HG02763 (cell line): ENCODE measurements at regions not wholly inside any gene's neighbourhood (a gene's known extent, or its start where the extent isn't known, plus 50 kb on each side); places are given as distances from the start of the nearest gene placed in this dataset.

Source experiments
- ATAC-seq: cut with Tn5 transposase; IDR thresholded peaks from one replicate; pipeline ENCODE4 v1.9.1; 2021; ENCODE audit warnings: mild to moderate bottlenecking, moderate library complexity; ENCODE audit not compliant: unreplicated experiment

DNA sequence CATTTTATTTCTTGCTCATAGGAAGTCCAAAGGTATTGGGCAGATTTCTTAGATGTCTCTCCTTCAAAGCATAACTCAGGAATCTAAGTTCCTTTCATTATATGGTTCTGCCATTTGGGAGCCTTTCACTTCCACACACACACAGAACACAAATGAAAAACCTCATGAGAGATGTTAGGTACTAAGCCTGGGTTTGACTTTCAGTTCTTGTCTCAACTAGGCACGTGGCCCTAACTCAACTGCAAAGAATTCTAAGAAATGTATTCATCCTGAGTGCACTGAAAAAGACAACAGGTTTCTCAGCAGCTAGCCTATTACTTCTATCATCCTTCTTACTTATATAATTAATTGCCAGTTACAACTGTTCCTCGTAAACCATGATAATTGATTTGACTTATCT lies 190.0 kb upstream of the SAMSN1 start:
- peak; percentile 80 for ATAC-seq

DNA sequence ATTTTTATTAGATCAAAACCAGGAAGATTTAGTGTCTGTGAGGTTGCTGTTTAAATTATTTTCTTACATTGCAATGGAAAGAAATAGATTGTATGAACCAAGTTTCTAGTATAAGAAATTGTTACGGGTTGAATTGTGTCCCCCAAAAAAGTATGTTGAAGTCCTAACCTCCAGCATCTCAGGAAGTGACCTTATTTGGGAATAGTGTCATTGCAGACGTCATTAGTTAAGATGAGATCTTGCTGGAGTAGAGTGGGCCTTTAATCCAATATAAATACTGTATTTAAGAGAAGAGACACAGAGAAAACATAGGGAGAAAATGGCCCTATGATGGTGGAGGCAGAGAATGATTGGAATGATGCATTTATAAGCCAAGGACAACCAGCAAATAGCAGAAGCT lies 188.7 kb upstream of the SAMSN1 start:
- no peak for ATAC-seq

DNA sequence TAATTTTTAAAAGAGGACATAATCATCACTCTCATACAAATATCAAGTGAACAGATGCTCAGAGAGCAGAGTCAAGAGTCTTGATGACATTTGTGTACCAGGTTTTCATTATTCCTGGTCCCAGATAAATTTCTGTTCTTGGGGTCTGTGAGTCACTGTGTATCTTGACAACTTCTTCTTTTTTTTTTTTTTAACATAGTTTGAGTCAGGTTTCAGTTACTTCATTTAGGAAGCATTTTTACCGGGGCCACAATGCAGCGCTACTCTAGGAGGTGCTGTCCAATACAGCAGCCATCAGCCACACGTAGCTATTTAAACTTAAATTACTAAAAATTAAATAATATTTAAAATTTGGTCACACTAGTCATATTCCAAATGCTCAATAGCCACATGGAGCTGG lies 188.1 kb upstream of the SAMSN1 start:
- no peak for ATAC-seq

DNA sequence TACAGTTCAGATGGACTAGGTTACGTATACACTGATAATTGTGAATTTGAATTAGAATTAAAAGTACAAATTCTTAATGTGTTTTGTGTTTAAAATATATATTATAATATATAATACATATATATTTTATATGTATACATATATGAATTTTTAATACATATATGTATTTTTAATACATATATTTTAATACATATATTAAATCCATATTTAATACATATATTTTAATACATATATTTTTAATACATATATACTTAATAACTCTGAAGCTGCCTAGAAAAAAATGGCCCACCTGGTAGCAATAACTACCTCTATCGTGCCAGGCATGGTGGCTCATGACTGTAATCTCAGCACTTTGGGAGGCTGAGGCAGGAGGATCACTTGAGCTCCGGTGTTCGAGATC lies 179.1 kb upstream of the SAMSN1 start:
- ATAC-seq = no peak

DNA sequence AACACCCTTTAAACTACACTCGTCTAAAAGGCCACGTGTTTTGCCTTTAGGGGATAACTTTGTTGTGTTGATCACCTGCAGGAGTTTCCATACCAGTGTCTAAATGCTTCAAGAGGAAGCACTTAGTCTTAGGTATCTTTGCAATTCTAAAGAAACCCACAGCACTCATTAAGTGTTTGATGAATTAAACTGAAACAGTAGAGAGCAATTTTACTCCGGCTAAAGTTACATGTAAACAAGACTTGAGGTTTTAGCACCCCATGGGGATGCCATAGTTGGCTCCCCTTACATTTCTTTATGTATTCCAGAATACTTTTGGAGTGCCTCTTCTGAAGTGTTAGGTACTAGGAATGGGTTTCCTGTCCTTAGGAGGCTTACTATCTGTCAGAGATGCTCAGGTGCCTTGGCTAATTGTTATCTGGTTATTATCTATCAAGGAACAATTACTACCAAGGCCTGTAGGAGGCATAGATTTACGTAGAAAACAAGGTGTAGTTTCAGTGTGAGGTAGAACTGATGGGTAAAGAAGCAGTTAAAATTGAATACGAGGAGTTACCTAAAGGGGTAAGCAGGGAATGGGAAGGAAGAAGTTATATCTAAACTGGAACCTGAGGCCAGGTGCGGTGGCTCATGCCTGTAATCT lies 176.8 kb upstream of the SAMSN1 start:
- no peak for ATAC-seq

DNA sequence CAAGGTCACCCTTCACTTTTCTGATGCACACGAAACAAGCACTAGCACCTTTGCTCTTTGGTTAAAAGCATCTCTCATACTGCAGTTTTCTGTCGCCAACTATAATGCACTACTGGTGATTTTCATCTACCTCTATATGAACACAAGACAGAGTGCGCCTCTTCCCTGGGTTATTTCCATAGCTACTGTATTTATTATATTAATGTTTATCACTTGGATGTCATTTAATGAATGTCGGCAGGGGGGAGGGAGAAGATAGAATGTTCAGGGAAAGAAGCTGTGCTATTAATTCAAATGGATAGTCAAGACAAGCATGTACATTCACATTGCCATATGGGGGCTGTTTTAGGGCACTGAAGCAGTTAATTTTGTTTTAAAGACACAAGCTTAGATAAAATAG lies 174.1 kb upstream of the SAMSN1 start:
- no peak for ATAC-seq

DNA sequence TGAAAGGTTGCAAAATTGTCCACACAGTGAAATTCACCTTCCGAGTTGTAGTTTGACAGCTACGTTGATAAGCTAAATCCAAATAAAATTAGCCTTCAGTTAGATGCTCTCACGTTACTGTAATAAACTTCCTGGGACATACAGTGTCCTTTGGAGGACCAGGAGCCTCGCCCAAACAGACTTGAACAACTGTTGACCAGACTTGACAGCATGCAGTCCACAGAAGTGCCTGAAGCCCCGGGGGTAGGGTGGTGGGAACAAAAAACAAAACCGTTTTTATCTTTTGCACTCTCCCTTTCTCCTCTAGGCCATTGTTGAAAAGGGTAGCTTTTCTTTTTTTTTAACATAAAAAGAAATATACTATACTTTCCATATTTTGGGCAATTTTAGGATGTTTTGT lies 172.8 kb upstream of the SAMSN1 start:
- ATAC-seq = no peak

DNA sequence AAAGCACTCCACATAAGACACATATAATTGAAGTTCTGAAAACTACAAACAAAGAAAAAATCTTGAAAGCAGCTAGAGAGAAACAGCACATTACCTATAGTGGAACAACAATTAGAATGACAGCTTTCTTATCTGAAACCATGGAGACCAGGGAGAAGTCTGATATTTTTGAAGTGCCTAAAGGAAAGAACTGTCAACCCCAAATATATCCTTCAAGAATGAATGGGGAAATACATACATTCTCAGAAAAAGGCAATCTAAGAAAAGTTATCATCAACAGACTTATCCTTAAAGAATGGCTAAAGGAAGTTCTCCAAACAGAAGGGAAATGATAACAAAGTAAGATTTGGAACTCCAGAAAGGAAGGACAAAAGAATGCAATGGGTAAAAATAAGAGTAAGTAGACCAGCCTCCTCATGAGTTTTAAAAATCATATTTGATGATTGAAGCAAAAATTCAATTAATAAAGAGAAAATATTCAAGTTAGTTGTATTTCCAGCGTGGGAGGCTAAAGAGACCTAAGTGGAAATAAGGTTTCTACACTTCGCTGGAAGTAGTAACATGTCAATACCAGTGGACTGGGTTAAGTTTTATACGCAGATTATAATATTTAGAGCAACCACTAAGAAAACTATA lies 170.8 kb upstream of the SAMSN1 start:
- ATAC-seq = no peak

DNA sequence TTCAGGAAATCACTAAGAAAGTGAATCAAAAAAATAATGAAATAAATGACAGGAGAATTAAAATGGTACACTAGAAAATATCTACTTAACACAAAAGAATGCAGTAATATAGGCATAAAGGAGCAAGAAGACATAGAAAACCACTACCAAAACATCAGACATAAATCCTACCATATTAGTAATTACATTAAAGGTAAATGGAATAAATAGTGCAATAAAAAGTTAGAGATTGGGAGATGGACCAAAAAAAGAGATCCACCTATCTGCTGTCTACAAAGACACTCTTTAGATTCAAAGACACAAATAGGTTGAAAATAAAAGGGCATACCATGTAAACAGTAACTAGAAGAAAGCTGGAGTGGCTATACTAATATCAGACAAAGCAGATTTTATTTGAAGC lies 167.0 kb upstream of the SAMSN1 start:
- ATAC-seq = no peak

DNA sequence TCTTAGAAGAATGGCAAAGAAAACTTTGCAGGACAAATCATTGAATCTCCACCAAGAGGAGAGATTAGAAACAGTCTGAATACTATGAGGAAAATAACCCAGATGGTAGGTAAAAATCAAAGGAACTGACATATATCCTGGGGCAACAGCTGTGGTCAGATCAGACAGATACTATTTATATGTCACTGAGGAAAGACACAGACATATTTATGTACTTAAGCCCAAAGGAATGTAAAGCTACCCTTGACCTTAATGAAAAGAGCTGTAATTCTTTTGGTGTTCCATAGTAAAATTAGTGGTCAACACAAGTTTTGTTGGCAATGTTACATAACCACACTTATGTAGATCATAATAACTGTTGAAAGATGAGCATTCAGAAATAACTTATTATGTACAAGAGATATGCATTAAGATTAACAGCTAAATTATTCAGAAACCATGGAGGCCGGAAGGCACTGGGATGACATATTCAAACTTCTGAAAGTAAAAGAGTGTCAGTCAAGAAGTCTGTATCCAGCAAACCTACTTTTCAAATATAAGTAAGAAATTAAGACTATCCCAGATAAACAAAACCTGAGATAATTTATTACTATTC lies 166.1 kb upstream of the SAMSN1 start:
- ATAC-seq = no peak

DNA sequence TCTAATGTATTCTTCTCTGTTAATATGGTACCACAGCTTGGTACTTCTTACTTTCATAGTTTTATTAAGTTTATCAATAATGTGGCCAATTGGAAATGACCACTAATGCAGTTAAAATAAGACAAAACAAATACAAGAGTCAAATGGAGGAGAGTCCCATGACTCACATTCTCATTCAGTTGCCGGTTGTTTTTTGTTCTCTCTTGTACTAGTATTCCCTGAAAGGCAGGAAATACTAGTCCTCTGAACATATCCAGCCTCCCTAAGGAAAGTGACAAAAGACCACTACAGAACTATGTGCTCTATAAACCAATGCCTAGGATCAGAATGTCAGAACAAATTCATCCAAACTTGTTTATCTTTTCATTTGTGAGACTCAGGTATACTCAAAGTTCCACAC lies 165.2 kb upstream of the SAMSN1 start:
- ATAC-seq = no peak

DNA sequence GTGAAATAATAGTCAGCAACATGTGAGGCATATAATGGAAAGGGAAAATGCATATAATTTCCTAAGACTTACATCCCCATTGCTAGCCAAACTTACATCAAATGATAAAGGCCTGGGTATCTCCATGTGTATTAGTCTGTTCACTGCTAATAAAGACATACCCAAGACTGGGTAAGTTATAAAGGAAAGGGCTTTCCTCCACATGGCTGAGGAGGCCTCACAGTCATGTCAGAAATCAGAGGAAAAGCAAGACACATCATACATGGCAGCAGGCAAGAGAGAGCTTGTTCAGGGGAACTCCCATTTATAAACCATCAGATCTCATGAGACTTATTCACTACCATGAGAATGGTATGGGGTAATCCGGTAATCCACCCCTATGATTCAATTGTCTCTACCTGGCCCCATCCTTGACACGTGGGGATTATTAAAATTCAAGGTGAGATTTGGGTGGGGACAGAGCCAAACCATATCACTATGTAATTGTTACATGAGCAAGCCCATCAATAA lies 161.5 kb upstream of the SAMSN1 start:
- no peak for ATAC-seq

DNA sequence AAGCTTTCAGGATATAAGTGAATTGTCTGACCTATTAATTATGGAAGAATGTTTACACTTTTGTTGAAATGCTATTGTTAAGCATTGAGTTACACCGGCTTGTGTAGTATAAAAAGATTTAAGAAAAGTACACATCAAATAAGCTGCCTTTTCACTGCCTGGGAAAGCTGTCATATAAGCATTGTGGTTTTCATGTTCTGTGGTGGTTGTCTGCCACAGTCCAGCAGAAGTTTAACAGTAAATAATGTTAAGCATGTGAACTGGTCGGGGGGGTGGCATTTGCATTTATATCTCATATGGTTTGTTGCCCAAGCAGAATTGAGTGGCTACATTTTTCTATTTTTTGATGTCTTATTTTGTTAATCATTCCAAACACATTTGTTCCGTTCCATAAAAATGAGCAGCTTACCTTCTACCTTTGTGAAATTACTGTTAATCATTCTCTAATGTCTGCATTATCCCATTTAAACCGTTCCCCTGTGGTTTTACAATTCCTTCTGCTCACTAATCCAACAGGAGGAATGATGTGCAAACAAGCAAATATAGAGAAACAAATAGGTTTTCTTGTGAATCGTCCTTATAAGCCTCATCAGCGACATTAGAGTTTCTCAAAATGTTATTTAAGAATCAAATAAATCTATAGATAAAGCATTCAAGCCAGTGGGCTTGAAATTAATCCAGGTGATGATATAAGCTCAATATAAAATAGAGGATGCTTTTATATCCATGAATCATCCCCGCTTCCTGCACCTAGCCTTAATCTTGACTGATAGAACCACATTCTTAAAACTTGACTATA lies 160.8 kb upstream of the SAMSN1 start:
- ATAC-seq = no peak

DNA sequence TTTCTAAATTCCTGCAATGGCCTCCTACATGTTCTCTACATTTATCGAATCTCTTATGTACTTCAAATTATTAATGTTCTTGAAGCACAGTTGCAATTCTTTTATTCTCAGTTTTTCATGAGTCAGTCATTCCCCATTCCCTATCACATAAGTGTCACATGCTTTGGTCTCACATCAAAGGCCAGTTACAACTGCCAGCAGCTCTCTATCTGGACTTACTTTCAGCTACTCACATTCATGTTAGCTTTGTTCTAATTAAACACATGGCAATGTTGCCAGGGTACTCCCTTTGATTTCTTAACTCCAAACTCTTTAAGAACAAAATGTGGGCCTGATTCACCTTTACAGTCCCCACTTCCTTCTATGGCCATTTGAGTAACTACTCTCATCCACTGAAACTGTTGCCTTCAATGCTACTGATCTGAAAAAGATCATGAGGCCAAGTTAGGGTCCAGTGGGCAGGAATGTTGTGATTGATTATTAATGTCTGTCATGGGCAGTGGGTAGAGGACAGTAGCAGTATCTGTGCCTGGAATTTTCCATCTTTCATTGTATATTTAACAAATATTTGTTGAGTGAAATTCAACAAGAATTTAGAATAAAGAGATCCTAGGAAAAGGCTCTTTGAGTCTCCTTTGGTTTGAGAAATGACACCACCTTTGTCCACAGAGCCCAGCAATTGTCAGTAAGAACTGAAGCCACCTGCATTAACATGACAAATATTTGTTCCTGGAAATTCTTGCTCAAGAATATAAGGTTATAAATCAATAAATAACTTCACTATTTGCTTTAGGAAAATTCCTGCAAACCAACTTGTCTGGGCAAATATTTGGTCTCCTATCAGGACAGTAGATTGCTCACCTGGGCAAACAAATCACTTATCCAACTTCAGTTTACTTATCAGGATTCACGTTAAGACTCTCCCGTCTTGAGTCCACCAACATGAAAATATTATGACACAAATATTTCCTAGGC lies 153.6 kb upstream of the SAMSN1 start:
- ATAC-seq = no peak

DNA sequence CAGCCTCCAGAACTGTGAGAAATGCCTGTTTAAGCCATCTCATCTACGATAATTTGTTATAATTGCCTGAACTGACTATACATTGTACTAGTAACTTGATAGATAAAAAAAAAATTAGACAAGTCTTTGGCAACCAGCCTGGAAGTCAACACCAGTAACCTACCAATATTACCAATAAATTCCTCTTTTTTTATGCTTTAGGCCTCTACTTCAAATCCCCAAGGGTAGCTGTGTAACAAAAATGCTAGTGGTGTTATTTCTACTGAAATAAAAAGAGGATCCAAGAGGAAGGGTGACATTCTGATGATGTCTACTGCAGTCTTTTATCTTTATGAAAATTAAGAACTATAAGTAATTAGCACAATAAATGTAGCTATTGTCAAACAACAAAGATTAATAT lies 151.7 kb upstream of the SAMSN1 start:
- ATAC-seq = no peak

DNA sequence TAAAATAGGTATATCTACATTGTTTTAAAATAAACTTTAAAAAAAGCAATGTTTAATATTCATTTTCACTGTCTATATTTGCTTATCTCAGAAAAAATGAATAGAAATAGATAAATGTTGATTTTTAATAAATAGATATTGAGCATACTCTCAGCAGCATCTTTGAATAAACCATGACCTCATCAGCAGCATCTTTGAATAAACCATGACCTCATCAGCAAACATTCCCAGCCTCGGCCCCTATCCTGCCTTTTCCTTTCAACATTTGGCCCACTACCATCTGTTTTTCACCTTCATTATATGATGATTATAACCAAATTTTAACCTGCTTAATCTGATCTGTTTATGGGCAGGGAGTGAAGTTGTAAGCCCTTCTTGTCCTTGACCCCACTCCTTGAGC lies 148.7 kb upstream of the SAMSN1 start:
- no peak for ATAC-seq

DNA sequence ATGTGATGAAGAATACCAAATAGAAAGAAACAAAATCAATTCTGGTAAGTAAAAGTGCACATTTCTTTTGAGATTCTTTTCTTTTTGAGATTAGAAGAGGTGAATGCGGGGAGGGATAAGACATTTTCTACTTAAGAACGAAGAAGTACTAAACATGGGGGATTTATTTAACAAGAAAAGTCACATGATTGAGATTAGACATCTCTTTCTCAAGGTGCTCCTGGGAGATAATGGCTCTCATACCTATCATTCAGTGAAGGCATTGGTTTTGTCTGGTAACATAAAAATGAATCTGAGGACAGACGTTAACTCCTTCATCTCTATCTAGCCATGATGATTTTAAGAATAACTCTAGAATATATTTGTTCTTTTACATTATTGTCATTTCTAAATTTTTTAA lies 147.9 kb upstream of the SAMSN1 start:
- ATAC-seq = no peak

DNA sequence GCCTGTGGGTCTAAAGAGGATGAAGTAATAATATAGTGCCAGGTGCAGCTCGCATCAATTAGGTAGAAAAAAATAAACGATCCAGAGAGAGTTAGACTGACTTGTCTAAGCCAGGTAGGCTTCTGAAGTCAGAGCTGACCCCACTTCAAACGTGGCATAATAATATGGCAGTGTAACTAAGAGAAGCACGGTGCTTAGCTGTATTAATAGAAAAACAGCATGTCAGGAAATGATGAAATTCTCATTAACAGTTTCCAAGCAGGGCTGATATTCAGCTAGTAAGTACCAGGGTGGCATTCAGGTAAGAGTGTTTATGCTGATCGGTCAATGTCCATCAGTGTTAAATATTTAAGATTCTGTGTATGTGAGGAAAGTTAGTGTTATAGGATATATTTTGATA lies 145.8 kb upstream of the SAMSN1 start:
- ATAC-seq = no peak

DNA sequence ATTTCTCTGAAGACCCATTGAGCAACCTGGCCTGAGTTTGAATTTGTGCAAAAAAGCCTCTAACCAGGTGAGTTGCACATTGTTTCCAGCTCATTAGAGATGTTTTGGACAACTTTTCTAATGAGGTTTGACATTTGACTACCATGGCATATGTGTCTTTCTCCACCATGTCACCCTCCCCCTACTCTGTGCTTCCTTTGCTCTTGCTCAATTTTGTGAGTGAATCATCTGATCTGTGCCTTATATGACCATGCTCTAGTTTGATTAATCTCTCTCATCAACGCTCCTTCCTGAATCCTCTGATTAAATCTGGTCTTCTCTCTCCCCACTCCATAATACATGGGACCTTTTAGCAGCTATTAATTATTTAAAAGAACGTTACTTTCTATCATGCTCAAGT lies 144.8 kb upstream of the SAMSN1 start:
- no peak for ATAC-seq

DNA sequence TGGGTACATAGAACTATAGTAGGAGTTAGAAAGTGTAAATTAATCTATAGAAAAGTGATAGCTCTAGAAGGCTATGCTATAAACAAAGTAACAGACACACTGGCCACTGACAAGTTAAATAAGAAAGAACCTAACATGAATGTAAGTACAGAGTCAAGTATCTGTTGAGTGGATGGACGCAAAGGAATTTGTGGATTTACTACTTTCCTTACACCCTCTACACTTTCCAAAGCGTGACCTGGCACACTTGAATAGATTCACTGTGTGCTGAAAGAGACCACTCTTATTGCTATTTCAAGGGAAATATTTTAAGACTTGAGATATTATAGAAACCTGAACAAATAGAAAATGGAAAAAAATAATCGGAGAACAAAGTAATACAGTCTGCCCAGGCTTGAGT lies 142.8 kb upstream of the SAMSN1 start:
- ATAC-seq = no peak

DNA sequence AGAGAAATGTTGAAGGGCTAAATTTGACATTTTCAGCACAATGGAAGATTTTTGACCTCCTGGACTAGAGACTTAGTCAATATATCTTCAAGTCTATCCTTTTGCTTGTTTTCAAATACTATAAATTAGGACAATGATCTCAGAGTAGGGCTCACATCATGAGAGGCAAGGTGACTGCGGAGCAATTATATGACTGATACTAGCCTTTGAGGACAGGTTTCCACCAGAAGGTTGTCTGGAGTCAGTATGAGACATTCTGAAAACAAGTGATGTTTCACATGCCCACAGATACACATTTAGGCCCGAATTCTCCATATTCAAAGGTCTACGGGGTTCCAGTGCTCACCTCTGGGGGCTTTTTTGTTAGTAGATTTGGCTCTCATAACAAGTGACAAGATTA lies 142.3 kb upstream of the SAMSN1 start:
- ATAC-seq = no peak
